GM18951 (cell line): ENCODE measurements at regions not wholly inside any gene's neighbourhood (a gene's known extent, or its start where the extent isn't known, plus 50 kb on each side); places are given as distances from the start of the nearest gene placed in this dataset.
"Not testable (repeated sequence)": the region's sequence is repeated elsewhere in the genome, so short reads cannot be mapped to it uniquely, and the experiment has no call there.

Experiments used
- in situ Hi-C: fragments of 300-500 bp; cut with MboI; formaldehyde crosslinking; loops from one replicate; pipeline ENCODE4 v1.12.0; 2022; ENCODE audit warnings: low sequenced_read_pairs, mixed read lengths, inconsistent platforms; ENCODE audit not compliant: unreplicated experiment

DNA sequence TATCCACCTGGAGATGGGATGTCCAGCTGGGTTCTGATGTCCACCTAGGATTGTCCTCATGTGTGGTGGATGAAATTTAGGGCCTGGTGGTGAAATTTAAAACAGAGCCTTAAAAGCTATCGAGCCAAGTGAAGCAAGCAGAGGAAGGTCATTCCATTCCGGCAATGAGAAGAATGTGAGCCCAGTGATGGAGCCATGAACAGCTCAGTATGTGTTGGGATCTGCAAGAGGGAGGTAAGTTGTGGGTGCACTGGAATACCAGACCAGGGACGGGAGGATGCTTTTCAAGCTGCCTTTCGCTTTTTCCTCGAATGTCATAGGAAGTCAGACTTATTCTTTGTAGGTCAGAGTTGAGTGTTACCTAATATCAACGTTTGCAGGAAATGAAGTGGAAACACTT lies 80.6 kb upstream of the THOC3 start:
- in situ Hi-C loops = not testable (repeated sequence)

DNA sequence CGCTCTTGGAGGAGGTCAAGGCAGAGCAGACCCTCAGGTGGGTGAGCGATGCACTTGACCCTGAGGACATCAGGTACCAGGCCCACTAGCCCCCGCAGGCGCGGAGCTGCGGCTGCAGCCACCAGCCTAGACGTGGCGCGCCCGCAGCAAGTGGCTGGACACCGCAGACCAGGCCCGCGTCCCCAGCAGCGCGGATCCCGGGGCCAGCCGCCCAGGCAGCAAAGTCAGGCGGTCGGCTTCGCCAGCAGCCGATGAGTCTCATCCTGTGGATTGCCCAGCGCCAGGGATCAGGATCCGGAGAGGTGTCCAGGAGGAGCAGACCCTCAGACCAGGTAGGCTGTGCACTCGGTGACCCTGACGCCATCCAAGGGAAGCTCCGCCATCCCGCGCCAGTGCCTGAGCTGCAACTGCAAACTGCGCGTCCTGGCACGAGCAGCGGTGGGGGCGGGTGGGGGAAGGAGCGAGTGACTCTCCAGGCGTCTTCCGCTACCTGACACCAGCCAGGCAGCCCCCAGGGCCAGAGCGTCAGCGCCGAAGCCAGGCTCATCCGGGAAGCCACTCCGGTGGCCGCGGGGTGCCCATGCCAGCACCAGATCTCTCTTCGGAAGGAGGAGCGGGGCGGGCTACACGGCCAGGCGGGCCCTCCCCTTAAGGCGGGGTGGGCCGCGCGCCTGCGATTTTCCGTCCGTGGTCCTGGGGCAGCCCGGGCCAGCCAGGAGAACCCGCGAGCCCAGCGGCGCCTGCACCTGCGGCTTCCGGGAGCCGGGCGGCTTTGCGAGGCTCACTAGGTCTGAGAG lies 92.6 kb upstream of the THOC3 start:
- in situ Hi-C loops = not testable (repeated sequence)

DNA sequence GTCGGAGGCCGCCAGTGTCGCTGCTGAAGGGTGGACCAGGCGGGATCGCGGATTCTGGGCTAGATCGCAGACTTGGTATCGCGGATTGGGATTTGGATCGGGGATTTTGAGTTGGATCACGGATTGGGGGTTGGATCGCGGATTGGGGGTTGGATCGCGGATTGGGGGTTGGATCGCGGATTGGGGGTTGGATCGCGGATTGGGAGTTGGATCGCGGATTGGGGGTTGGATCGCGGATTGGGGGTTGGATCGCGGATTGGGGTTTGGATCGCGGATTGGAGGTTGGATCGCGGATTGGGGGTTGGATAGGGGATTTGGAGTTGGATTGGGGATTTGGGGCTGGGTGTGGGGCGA lies 93.1 kb upstream of the THOC3 start:
- in situ Hi-C loops = not testable (repeated sequence)

DNA sequence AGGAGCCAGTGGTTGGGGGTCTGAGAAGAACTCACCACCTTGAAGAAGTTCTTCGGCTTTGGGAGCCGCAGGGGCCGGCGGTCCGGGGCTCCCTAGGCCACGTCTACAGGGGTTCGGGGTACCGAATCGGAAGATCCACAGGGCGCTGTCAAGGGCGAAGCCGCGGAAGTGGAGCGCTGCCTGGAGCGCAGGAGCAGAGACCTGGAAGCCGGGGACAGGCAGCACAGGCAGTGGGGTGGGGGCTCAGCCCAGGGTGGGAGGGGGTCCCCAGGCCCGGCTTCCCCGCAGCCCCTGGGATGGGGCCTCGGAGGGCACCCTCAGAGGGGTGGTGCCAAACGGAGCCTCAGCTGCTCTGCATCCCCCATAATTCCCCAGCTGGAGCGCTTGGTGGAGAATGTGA lies 93.5 kb upstream of the THOC3 start:
- in situ Hi-C loops = not testable (repeated sequence)

DNA sequence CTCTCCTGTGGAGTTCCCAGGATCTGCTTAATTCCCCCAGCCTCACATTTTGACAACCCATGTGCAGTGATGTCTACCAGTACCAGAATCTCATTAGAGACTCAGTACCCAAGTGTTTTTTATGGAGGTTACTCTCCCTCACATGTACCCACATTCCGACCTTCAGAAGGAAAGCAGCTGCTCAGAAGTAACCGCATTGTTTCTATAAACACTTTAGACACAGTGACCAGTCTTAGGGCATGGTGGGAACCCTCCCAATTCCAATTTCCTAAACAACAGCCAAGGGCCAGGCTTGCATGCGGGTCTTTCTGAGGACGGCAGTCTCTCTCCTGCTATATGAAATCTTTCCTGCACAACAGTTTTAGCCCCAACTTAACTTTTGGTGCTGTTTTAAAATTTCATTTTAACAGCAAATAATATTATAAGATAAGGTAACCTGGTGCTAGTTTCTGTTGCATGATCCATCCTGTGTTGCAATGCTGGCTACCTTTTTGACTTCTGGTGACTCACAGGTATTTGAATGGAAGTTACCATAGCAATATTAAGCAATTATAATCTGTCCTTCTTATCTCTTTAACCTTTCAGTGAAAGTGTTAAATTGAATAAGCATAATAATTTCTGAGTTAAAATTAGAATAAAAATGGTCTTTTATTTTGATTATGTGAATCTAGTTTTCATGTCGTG lies 98.3 kb upstream of the THOC3 start:
- in situ Hi-C loops = not testable (repeated sequence)

DNA sequence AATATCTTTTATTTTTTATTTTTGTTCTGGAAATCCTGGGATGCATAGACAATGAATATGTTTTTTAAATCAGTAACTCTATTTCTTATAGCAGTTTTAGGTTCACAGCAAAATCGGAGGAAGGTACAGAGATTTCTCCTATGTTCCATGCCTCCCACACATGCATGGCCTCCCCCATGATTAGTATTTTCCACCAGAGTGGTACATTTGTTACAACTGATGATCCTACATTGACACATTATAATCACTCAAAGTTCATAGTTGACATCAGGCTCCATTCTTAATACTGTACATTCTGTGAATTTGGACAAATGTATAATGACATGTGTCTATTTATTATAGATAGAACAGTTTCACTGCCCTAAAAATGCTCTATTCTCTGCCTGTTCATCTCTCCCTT lies 99.0 kb upstream of the THOC3 start:
- in situ Hi-C loops = not testable (repeated sequence)

DNA sequence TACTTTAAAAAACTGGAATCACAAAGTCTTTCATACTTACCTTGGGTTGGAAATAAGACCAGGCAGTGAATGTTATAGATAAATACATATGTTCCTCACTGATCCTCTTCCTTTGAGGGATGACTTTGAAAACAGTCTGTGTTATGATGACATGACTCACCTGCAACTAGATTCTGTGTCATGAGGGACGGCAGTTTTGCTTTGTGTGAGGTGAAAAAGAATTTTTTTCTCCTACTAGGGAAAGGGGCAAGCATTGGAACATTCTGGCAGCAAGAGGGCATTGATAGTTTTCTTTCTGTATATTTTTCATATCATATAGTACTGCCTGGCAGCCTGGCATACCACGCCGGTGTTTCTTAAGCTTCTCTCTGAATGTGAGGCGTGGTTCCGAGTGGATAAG lies 99.8 kb upstream of the THOC3 start:
- in situ Hi-C loops = not testable (repeated sequence)

DNA sequence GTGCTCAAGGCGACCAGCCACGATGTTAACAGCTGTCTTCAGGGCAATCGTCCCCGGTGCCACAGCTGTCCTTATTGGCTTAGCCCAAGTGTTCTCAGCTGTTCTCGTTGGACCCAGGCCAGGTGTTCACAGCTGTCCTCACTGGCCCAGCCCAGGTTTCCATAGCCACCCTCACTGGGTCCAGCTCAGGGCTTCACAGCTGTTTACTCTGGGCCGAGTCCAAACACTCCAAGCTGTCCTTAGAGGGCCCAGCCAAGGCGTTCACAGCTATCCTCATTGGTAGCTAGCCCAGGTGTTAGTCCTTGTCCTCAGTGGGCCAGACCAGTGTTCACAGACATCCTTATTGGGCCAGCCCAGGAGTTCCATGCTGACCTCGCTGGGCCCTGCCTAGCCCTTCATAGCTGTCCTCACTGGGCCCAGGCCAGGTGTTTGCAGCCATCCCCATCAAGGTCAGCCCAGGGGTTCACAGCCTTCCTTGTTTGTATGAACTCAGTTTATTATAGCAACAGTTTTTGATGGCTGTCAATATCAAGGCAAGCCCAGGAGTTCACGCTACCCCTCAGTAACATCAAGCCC lies 106.0 kb upstream of the THOC3 start:
- in situ Hi-C loops = not testable (repeated sequence)

DNA sequence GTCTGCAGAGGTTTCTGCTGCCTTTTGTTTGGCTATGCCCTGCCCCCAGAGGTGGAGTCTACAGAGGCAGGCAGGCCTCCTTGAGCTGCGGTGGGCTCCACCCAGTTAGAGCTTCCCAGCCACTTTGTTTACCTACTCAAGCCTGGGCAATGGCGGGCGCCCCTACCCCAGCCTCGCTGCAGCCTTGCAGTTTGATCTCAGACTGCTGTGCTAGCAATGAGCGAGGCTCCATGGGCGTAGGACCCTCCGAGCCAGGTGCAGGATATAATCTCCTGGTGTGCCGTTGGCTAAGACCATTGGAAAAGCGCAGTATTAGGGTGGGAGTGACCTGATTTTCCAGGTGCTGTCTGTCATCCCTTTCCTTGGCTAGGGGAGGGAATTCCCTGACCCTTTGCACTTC lies 115.6 kb upstream of the THOC3 start:
- in situ Hi-C loops = loop anchor here (25.0 kb wide), 1 partner anchor 1954 kb away; no protein-coding TSS in a partner anchor

DNA sequence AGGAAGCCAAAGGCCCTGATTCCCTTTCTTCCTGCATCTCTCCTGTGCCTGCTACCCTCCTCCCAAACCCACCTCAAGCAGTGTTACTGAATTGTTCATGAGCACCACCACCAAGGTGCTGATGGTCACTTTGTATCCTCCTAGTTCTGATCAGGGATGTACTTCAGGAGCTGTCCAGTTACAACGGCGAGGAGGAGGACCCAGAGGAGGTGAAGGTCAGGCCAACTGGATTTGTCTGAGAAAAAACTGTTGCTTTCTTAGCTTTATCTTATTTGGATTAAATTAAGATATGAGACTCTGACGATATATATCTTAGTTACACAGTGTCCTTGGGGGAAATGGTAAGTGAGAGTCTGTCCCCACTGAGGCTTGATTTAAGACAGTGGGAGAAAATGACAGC lies 135.0 kb upstream of the THOC3 start:
- in situ Hi-C loops = not testable (repeated sequence)

DNA sequence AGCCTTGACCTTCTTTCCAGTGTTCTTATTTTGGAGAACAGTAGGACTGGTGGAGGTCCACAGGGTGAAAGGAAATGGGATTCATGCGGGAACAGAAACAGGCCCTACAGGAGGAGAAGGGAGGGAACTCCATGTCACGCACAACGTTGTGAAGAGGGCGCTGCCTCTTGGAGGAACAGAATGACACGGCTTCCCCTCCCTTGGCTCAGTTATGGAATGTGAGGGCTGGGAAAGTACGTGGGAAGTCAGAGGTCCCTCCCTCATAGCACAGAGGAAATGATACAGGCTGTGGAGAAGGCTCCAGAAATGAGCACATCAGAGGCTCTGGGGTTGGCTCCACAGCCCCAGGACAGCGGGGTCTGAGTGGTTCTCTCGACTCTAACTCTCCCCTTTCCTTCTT lies 125.3 kb upstream of the SIMC1 start:
- in situ Hi-C loops = not testable (repeated sequence)

DNA sequence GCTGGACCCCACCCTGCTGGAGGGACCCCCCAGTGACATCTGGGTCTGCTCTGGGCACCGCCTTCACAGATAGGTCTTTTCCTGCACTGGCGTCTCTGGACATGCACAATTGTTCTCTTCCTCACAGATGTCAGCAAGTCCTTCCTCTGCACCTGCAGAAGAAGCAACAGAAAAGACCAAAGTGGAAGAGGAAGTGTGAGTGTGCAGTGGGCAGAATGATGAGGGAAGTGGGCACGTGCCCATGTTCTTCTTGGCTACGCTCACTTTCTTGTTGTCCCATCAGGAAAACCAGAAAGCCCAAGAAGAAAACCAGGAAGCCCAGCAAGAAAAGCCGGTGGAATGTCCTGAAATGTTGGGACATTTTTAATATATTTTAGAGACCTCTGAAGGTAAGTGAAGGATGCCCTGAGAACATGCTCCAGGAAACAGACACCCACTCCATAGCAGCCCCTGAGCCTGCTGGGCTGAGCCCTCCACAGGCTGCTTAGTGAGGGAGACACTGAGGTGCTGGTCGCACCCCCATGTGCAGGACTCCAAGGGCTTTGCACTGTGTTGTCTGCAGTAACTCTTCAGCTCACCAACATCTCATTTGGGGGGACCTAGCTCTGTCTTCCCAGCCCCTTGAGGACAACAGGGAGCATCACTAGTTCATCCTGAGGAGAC lies 124.4 kb upstream of the SIMC1 start:
- in situ Hi-C loops = not testable (repeated sequence)

DNA sequence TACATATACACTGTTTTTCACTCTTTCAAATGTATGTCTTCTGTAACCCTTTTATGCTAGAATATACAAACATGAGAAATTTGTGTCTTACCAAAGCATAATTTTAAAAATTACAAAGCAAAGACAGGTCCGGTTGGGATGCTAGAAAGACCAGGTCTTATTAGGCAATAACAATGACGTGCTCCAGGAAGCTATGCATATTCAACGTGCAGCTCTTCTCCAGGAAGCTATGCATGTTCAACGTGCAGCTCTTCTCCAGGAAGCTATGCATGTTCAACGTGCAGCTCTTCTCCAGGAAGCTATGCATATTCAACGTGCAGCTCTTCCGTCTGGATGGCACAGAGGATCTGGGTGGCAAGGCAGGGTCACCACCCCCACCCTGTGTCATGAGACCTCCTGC lies 123.4 kb upstream of the SIMC1 start:
- in situ Hi-C loops = not testable (repeated sequence)

DNA sequence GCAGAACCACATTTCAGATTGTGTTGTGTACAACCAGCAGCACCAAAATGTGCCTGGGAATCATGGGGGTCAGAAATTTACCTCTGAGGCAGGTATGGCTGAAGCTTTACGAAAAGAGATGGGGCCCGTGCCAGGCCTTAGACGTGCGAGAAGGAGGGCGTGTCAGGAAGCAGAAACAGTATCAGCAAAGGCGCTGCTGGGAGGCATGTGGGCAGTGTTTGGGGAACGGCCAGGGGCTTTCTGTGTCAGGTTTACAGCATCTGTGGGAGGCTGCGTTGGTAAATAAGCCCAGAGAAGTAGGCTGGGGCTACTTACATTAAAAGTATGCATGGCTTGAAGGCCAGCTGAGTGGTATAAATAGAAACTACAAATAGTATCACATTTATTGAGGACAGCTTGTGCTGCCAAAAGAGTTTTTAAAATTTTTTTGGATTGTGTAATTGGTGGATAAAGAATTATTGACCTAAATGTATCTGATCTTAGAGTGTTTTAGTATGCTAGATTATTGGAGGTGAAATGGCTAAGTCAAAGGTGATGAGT lies 120.5 kb upstream of the SIMC1 start:
- in situ Hi-C loops = not testable (repeated sequence)

DNA sequence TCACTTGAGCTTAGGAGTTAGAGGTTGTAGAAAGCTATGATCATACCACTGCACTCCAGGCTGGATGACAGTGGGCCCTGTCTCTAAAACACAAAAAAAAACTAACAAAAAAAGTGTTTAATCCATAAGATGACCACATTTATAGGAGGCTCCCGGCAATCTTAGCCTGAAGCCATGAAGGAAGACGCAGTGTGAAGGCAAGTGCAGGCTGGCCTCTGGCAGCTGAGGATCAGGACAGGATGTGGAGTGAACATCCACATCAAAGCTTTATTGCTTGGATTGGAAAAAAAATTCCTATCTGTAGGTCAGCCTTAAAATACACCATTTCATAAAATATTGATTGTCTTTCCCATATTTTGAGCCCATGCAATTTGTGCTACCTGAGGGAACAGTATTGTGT lies 115.9 kb upstream of the SIMC1 start:
- in situ Hi-C loops = not testable (repeated sequence)

DNA sequence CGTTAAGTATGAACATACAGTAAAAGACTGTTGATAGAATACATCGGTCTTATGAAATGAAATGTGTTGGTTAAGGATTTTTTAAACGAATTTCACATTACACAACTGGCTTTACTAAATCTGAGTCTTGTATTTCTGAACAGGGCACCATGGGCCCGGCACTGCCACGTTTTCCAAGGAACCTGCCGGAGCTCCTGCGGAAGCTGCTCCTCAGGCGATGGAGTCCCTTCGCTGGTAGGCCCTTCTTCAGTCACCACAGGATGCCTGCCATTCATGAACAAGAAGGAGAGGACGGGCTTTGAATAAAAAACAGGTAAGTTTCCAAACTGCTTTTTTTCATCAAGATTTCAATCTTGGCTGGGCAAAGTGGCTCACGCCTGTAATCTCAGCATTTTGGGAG lies 114.1 kb upstream of the SIMC1 start:
- in situ Hi-C loops = not testable (repeated sequence)
